MM.1S (cell line): ENCODE measurements at regions not wholly inside any gene's neighbourhood (a gene's known extent, or its start where the extent isn't known, plus 50 kb on each side); places are given as distances from the start of the nearest gene placed in this dataset.

Experiments used
- CTCF ChIP-seq: fragments of 300-600 bp; sonication (generic); IDR thresholded peaks from 2 replicates; pipeline ENCODE4 v1.5.1; 2016; ENCODE audit warnings: antibody characterized with exemption, low read length, mixed read lengths
- EZH2 ChIP-seq: fragments of 300-600 bp; sonication (generic); optimal IDR thresholded peaks from 2 replicates; pipeline ENCODE3; 2017; ENCODE audit warnings: low read depth, mild to moderate bottlenecking, antibody characterized with exemption, low read length, mixed read lengths

GRCh38 chr20:22003680-22004079 lies 298.2 kb downstream of the PAX1 start:
- TF ChIP-seq CTCF (no peak), EZH2 (no peak)
